NCI-H128 (cell line): ENCODE measurements at regions not wholly inside any gene's neighbourhood (a gene's known extent, or its start where the extent isn't known, plus 50 kb on each side); places are given as distances from the start of the nearest gene placed in this dataset.

Experiments
- DNase-seq: peaks from one replicate; lab custom pipeline; 2025; ENCODE audit not compliant: unreplicated experiment; lab: John Stamatoyannopoulos, UW

- peak; percentile 45 for DNase-seq
Measured at GRCh38 chr22:49026494-49027367, 800.9 kb downstream of the BRD1 start.

GRCh38 chr22:49025791-49026493 lies 801.7 kb downstream of the BRD1 start:
- DNase-seq, result no peak

- no peak for DNase-seq
Measured at GRCh38 chr22:49024775-49025440, 802.8 kb downstream of the BRD1 start.

GRCh38 chr22:49023879-49024774 lies 803.5 kb downstream of the BRD1 start:
- DNase-seq, result no peak

- no peak for DNase-seq
Measured at GRCh38 chr22:49023161-49023878, 804.4 kb downstream of the BRD1 start.

- no peak for DNase-seq
Measured at GRCh38 chr22:49022816-49023160, 804.9 kb downstream of the BRD1 start.

- no peak for DNase-seq
Measured at GRCh38 chr22:49021926-49022815, 805.5 kb downstream of the BRD1 start.

- no peak for DNase-seq
Measured at GRCh38 chr22:49021131-49021925, 806.3 kb downstream of the BRD1 start.

- no peak for DNase-seq
Measured at GRCh38 chr22:49019737-49020713, 807.6 kb downstream of the BRD1 start.

GRCh38 chr22:49018601-49019000 lies 809.1 kb downstream of the BRD1 start:
- no peak for DNase-seq

- no peak for DNase-seq
Measured at GRCh38 chr22:49017482-49018329, 810.0 kb downstream of the BRD1 start.

- no peak for DNase-seq
Measured at GRCh38 chr22:49016909-49017481, 810.7 kb downstream of the BRD1 start.

- no peak for DNase-seq
Measured at GRCh38 chr22:49015993-49016908, 811.4 kb downstream of the BRD1 start.

- DNase-seq, result no peak
Measured at GRCh38 chr22:49015459-49015858, 812.2 kb downstream of the BRD1 start.
